Fibroblast of lung (primary cell): ENCODE measurements at regions not wholly inside any gene's neighbourhood (a gene's known extent, or its start where the extent isn't known, plus 50 kb on each side); places are given as distances from the start of the nearest gene placed in this dataset.

Experiments
- CTCF ChIP-seq, 2 donors: IDR thresholded peaks in 1 of 2; conservative IDR thresholded peaks in 1 of 2; 1 replicate in 1 of 2; 2 replicates in 1 of 2; pipeline ENCODE4 v1.5.1; 2011 to 2012; ENCODE audit warnings: low read length in 2 of 2, control low read depth in 1 of 2, inconsistent platforms in 1 of 2, low read depth in 1 of 2, mild to moderate bottlenecking in 1 of 2
- EZH2 ChIP-seq: IDR thresholded peaks from 2 replicates; pipeline ENCODE4 v1.5.1; 2012; ENCODE audit warnings: low read length, control low read depth, mild to moderate bottlenecking; ENCODE audit errors: missing control alignments

- TF ChIP-seq EZH2 (no peak), CTCF (conservative IDR thresholded peaks at IDR 0.05 in 1 of 2, IDR thresholded peaks at IDR 0.05 in 1 of 2; ENCODE audit: low read depth in 1 of 2, low read length in 2 of 2) (no peak)
Measured at GRCh38 chr6:115575285-115575684, 485.4 kb downstream of the FRK start.
